GM19240 (cell line): ENCODE measurements at regions not wholly inside any gene's neighbourhood (a gene's known extent, or its start where the extent isn't known, plus 50 kb on each side); places are given as distances from the start of the nearest gene placed in this dataset.
"Not testable (repeated sequence)": the region's sequence is repeated elsewhere in the genome, so short reads cannot be mapped to it uniquely, and the experiment has no call there.

ENCODE experiments used
- DNase-seq: peaks from one replicate; pipeline ENCODE4 v3.0.0; 2011; ENCODE audit warnings: low spot score; ENCODE audit not compliant: insufficient read length

GRCh38 chr21:32934829-32935228 is 90.9 kb upstream of the OLIG2 start:
- no peak for DNase-seq

- no peak for DNase-seq
Measured at GRCh38 chr21:32940079-32941014, 85.4 kb upstream of the OLIG2 start.

- DNase-seq = no peak
Measured at GRCh38 chr21:32941263-32941662, 84.5 kb upstream of the OLIG2 start.

GRCh38 chr21:32946654-32947053 is 79.1 kb upstream of the OLIG2 start:
- DNase-seq = no peak

GRCh38 chr21:32947736-32948135 is 78.0 kb upstream of the OLIG2 start:
- DNase-seq = no peak

DNA sequence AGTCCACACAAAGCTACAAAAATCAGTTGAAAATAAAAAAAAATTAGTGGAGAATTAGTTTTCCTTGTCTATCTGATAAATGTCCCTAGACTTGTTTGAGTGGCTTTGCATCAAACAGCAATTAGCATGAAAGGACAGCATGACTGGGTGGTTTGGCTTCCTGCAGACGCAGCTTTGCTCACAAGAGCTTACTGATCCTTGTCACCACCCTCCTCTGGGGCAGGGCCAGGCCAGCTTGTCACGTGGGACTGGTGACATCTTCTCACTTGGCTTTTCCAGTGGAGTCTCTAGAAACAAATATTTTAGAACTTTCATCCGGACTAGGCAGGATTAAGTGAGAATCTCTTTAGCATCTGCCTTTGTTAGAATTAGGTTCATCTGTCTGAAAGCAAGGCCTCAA is 76.0 kb upstream of the OLIG2 start:
- DNase-seq = no peak

DNA sequence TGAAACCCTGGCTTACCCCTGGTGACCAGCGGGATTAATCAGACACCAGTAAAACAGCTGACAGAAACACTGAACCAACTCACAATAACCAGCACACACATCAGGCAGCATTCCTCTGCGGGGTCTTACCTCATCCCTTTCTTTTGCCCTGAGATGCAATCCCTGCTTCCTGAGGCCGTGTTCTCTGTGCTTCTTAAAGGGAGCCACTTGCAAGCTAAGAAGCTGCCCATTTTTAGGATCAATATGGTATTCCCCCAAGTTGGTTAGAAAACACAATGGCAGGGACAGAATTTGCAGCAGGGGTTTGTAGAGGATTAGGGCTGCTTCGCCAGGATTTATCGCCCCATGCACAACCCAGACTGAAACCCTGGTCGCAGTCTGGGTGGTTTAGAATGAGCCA is 74.7 kb upstream of the OLIG2 start:
- no peak for DNase-seq

GRCh38 chr21:32954353-32954752 is 71.4 kb upstream of the OLIG2 start:
- DNase-seq = no peak

DNA sequence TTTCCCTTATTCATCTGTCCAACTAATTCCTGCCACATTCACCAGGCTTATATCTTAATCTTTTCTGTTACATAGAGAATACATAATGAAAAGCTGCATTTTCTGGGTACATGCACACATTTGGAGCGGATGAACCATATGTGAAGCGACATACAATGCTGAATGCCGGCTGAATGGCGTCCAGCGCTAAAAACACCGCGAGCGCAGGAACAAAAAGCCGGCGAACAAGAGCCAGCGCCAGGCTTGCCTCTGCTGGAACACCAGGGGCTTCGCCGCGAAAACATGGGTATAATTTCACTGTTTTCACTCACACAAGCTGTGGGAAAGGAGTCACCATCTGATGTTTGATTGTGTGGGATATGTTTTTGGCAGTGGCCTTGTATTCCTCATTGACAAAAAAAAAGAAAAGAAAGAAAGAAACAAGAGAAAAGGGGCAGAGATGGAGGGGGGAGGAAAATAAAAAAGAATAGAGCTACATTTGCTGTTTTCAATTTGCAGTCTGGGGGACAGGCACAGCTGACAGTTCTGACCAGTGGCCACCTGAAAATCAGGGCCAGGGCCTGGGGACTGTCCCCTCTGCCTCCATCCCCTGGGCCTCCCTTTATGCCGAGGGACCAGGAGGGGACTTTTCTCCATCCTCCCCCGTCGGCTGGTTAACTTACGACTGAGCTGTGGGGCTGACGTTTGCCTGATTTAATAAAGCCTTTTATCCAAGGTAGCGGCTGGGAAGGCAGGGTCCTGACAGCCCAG is 70.2 kb upstream of the OLIG2 start:
- DNase-seq = no peak

DNA sequence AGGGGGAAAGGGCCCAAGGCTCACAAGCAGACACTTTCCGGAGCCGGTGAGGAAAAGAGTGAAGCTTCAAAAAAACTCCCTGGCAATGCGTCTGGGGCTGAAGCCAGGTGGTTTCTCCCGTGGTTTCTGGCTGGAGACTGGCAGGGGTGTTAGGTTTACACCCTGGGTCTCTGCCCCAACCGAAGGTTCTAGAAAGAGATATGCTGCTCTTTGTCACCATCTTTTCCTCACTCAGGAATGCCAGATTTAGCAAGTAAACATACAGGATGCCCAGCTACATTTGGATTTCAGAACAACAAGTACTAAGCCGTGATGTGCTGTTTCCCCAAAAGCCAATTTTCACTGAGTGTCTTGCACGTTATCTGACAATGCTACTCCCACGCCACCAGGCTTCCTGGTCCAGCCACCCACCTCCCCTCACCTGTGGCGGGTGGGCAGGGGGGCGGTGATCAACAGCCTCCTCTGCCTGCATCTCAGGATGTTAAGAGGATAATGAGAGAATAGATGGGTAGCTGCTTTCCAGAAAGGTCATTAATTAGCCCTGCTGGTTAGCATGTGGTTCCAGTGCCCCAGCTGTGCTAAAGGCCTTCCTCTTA is 69.6 kb upstream of the OLIG2 start:
- DNase-seq = no peak

GRCh38 chr21:32957545-32957944 is 68.2 kb upstream of the OLIG2 start:
- DNase-seq = no peak

GRCh38 chr21:32958288-32959002 is 67.3 kb upstream of the OLIG2 start:
- DNase-seq = no peak

DNA sequence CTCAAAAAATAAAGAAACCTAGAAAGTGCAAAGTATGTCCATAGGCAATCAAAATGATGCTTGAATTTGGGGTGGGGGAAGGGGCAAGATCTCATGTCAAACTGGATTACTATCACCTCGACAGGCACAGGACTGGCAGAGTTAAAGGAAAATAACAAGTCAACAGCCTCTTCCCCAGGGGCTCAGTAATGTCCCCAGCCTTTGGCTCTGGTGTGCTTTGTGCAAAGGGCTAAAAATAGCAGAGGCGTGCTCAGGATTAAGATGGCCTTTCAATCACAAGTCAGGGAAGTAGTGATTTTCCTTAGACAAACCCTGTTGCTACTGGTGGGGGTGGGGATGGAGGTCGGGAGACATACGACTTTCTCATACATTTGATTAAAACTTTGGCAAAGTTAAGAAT is 63.5 kb upstream of the OLIG2 start:
- DNase-seq = no peak

DNA sequence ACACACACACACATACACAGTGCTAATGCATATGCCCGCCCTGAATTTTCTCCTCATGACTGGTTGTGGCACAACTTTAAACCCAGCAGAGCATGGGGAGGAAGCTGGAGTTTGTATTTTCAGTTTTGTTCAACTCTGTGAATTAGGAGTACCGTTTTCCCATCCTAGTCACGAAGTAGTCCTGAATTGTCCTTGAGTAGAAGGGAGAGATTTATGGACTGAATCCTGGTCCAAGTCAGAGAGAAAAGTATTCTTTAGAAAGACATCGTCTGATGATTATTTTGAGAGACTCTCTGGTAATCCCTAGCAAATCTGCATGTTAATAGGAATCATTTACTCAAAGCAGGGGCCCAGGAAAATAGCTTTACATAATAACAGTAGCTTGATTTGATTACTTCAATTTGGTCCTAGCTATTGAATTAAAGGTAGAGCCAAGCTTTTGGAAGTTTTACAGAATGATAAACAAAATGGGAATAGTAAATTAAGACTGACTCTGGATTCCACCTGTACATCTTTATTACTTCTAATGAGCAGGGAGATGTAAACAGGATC is 60.5 kb upstream of the OLIG2 start:
- no peak for DNase-seq

DNA sequence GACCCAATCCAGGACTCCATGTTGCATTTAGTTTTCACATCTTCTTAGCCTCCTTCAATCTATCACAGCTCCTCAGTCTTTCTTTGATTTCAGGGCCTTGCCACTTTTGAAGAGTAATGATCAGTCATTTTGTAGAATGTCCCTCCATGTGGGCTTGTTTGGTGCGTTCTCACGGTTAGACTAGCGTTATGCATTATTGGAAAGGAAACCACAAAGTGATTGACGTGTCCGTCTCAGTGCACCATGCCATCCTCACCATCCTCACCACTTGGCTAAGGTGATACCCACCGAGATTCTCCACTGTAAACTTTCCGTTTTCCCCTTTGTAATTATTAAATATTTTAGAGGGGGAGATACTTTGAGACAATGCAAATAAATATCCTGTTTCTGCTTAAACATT is 59.6 kb upstream of the OLIG2 start:
- no peak for DNase-seq

GRCh38 chr21:32968103-32968502 is 57.6 kb upstream of the OLIG2 start:
- not testable (repeated sequence) for DNase-seq

DNA sequence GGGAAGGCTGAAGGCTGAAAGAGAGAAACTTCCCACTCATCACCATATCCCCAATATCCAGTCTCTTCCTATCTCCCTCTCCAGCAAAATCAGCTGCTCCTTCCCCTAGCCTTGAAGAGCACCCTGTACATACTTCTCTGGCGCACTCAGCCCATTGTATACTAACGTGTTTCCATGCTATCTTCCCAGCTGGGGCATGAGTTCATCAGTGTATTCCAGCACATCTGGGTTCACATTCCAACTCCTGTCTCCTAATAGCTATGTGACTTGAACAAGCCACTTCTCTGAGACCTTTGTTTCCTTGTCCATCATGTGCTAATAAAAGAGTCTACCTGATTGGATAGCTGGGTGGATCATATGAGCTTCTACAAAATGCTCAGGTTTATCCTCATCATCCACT is 51.1 kb upstream of the OLIG2 start:
- no peak for DNase-seq

GRCh38 chr21:32975811-32976431 is 49.8 kb upstream of the OLIG2 start:
- DNase-seq = no peak
